ENCODE measurements at regions not wholly inside any gene's neighbourhood (a gene's known extent, or its start where the extent isn't known, plus 50 kb on each side); places are given as distances from the start of the nearest gene placed in this dataset.
"Not testable (repeated sequence)": the region's sequence is repeated elsewhere in the genome, so short reads cannot be mapped to it uniquely, and the experiment has no call there.

DNA sequence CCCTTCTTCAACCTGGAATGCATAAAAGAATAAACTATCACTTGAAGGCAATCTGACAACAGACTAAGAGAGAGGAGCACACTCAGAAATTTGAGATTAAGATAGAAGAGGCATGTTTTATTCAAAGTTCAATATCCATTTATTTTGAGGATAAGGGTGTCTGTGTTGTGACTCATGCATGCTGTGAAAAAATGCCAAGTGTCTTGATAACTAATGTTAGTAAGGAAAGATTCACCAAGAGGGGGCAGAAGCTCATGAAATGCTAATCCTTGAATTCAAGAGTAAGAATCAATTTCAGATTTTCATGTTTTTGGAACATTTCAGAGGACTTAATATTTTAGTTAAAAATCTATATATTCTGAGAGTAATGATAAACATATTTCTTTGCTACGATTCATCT is 94.0 kb downstream of the IFI44 start:
- DNase-seq (ENCODE audit: low read depth), result peak; percentile 44
- Histone ChIP-seq H3K9ac (ENCODE audit: low read length) (no peak overlapping the region), H3K4me1 (ENCODE audit: control insufficient read depth, insufficient read depth, low read length) (peaks cover 3% of the 10 kb centered on the region), H3K9me3 (ENCODE audit: control insufficient read depth, low read length) (no peaks in the 10 kb centered on the region), H3K27me3 (replicated peaks; ENCODE audit: control insufficient read depth, insufficient read depth, low read length) (no peaks in the 10 kb centered on the region), H3K36me3 (ENCODE audit: control insufficient read depth, insufficient read depth, low read length, severe bottlenecking) (no peaks in the 10 kb centered on the region), H3K4me3 (ENCODE audit: low read length) (no peak overlapping the region)

DNA sequence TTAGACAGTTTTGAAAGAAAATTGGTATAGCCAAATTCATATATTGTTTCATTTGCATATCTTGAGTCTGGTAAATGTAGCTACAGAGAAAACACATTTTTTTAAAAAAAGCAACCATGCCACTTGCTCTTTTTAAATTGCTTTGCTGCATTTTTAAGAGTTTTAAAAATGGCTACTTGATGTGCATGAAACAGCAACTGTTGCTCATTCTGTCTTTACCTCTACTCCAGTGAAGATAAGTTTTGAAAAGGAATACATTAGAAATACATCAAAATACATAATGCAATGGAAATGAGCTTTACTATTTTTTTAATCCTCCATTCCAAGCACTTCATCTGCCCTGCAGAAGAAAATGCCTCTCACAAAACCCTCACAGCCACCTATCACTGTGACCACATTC is 95.5 kb downstream of the IFI44 start:
- no peak for DNase-seq (ENCODE audit: low read depth)
- H3K27me3 ChIP-seq (replicated peaks; ENCODE audit: control insufficient read depth, insufficient read depth, low read length), result no peaks in the 10 kb centered on the region
- H3K9ac ChIP-seq (ENCODE audit: low read length), result no peak overlapping the region
- no peaks in the 10 kb centered on the region for H3K36me3 ChIP-seq (ENCODE audit: control insufficient read depth, insufficient read depth, low read length, severe bottlenecking)
- no peak overlapping the region for H3K4me3 ChIP-seq (ENCODE audit: low read length)
- no peaks in the 10 kb centered on the region for H3K9me3 ChIP-seq (ENCODE audit: control insufficient read depth, low read length)
- H3K4me1 ChIP-seq (ENCODE audit: control insufficient read depth, insufficient read depth, low read length), result peaks cover 3% of the 10 kb centered on the region

DNA sequence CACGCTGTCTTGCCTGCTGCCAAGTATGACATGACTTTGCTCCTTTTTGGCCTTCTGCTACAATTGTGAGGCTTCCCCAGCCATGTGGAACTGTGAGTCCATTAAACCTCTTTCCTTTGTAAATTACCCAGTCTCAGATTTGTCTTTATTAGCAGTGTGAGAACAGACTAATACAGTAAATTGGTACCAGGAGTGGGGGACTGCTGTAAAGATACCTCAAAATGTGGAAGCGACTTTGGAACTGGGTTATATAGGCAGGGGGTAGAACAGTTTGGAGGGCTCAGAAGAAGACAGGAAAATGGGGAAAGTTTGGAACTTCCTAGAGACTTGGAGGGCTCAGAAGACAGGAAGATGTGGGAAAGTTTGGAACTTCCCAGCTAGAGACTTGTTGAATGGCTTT is 104.0 kb downstream of the IFI44 start:
- not testable (repeated sequence) for DNase-seq (ENCODE audit: low read depth); H3K4me3 ChIP-seq (ENCODE audit: low read length); H3K27me3 ChIP-seq (replicated peaks; ENCODE audit: control insufficient read depth, insufficient read depth, low read length); H3K9ac ChIP-seq (ENCODE audit: low read length); H3K9me3 ChIP-seq (ENCODE audit: control insufficient read depth, low read length); H3K36me3 ChIP-seq (ENCODE audit: control insufficient read depth, insufficient read depth, low read length, severe bottlenecking); H3K4me1 ChIP-seq (ENCODE audit: control insufficient read depth, insufficient read depth, low read length)

DNA sequence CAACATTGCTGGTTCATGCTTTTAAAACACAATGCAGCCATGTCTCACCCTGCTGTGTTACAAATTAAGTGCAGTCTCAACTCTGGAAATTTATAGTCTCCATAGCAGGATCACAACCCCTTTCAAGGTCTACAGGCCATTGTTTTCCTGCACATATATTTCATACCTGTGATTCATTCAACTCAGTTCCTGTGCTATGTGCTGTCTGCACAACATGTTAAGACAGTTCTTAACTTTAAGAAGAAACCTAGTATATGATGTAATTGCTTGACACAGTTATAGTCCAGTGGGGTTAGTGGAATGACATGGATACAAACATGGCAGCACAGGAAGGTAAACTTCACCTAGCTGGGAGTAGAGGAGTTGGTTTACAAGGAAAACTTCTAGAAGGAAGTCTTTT is 106.4 kb downstream of the IFI44 start:
- DNase-seq (ENCODE audit: low read depth), result no peak
- no peaks in the 10 kb centered on the region for H3K36me3 ChIP-seq (ENCODE audit: control insufficient read depth, insufficient read depth, low read length, severe bottlenecking)
- H3K9me3 ChIP-seq (ENCODE audit: control insufficient read depth, low read length), result peaks cover 9% of the 10 kb centered on the region
- H3K9ac ChIP-seq (ENCODE audit: low read length), result no peak overlapping the region
- no peaks in the 10 kb centered on the region for H3K27me3 ChIP-seq (replicated peaks; ENCODE audit: control insufficient read depth, insufficient read depth, low read length)
- H3K4me1 ChIP-seq (ENCODE audit: control insufficient read depth, insufficient read depth, low read length), result no peaks in the 10 kb centered on the region
- H3K4me3 ChIP-seq (ENCODE audit: low read length), result no peak overlapping the region

DNA sequence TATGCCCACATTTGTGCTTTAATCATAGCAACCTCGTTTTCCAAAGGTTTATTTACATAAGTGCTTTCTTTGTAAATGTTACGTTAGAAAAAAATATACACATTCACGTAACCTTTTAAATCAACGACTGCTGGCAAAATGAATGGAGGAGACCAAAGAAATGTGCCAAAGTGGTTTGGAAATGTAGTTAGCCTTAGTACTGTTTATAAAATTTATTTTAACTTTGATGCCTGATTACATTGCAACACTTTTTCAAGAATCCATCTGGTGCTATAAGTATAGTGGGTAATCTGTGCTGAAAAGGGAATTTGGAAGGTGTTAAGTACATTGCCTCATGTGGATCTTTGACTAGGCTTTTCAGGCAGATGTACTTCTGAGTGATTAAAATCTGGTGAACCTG is 108.9 kb downstream of the IFI44 start:
- no peaks in the 10 kb centered on the region for H3K4me1 ChIP-seq (ENCODE audit: control insufficient read depth, insufficient read depth, low read length)
- DNase-seq (ENCODE audit: low read depth), result no peak
- no peaks in the 10 kb centered on the region for H3K27me3 ChIP-seq (replicated peaks; ENCODE audit: control insufficient read depth, insufficient read depth, low read length)
- H3K9ac ChIP-seq (ENCODE audit: low read length), result no peak overlapping the region
- no peak overlapping the region for H3K4me3 ChIP-seq (ENCODE audit: low read length)
- no peaks in the 10 kb centered on the region for H3K36me3 ChIP-seq (ENCODE audit: control insufficient read depth, insufficient read depth, low read length, severe bottlenecking)
- peaks cover 7% of the 10 kb centered on the region for H3K9me3 ChIP-seq (ENCODE audit: control insufficient read depth, low read length)

DNA sequence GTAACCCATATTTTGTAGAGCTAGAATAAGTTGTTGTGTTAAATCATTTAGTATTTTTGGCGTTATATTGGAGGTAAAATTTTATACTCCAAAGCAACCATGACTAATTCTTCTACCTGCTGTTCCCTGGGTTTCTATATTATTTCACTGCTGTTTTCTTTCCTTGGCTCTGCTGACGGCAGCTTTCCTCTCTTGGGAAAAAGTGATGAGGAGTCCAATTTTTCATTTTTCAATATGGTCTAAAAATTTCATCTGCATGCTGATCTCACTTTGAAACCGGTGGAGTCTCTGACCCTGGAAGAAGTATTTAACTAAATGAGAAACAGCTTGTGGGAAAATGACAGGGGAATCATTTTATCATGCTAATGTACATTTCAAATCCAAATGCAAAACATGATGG is 110.2 kb downstream of the IFI44 start:
- no peaks in the 10 kb centered on the region for H3K27me3 ChIP-seq (replicated peaks; ENCODE audit: control insufficient read depth, insufficient read depth, low read length)
- no peaks in the 10 kb centered on the region for H3K36me3 ChIP-seq (ENCODE audit: control insufficient read depth, insufficient read depth, low read length, severe bottlenecking)
- H3K9me3 ChIP-seq (ENCODE audit: control insufficient read depth, low read length), result peaks cover under 1% of the 10 kb centered on the region
- no peak overlapping the region for H3K4me3 ChIP-seq (ENCODE audit: low read length)
- H3K4me1 ChIP-seq (ENCODE audit: control insufficient read depth, insufficient read depth, low read length), result no peaks in the 10 kb centered on the region
- no peak overlapping the region for H3K9ac ChIP-seq (ENCODE audit: low read length)
- no peak for DNase-seq (ENCODE audit: low read depth)

DNA sequence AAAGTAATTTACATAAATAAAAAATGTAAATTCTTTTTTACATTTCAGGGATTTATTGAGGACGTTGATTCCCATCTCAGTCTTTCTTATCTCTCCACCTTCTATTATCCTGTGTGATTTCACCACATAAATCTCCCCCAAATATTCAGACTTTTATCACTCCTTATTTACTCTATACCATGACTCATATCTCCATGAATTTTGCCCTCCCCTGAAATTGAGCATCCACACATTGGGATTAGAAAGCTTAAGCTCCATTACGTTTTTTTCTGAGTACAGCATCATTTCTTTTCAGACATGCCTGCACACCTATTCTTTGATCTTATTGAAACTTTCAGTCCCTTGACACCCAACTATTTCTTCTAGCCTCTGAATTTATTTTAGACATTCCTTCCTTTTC is 111.2 kb downstream of the IFI44 start:
- H3K27me3 ChIP-seq (replicated peaks; ENCODE audit: control insufficient read depth, insufficient read depth, low read length), result no peaks in the 10 kb centered on the region
- H3K9ac ChIP-seq (ENCODE audit: low read length), result no peak overlapping the region
- H3K9me3 ChIP-seq (ENCODE audit: control insufficient read depth, low read length), result peaks cover 11% of the 10 kb centered on the region
- H3K36me3 ChIP-seq (ENCODE audit: control insufficient read depth, insufficient read depth, low read length, severe bottlenecking), result no peaks in the 10 kb centered on the region
- no peak overlapping the region for H3K4me3 ChIP-seq (ENCODE audit: low read length)
- peak; percentile 2 for DNase-seq (ENCODE audit: low read depth)
- H3K4me1 ChIP-seq (ENCODE audit: control insufficient read depth, insufficient read depth, low read length), result no peaks in the 10 kb centered on the region

DNA sequence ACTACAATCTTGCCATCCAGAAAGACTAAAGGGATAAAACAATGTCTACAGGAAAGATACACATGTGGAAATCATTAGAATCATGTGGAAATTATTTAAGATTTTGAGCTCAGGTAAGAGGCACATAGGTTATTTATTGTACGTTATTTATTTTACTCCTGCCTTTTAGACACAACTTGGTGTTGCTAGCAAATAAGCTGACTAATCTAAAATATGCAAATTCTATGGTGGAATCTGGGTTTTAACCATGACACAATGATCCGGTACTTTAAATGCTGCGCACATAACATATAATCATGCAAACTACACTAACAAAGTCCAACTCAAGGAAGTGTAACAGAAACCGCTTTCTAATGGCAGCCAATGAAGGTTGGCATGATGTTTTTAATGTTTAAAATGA is 112.5 kb downstream of the IFI44 start:
- Histone ChIP-seq H3K4me3 (ENCODE audit: low read length) (no peak overlapping the region), H3K27me3 (replicated peaks; ENCODE audit: control insufficient read depth, insufficient read depth, low read length) (no peaks in the 10 kb centered on the region), H3K36me3 (ENCODE audit: control insufficient read depth, insufficient read depth, low read length, severe bottlenecking) (no peaks in the 10 kb centered on the region), H3K9ac (ENCODE audit: low read length) (no peak overlapping the region), H3K4me1 (ENCODE audit: control insufficient read depth, insufficient read depth, low read length) (no peaks in the 10 kb centered on the region), H3K9me3 (ENCODE audit: control insufficient read depth, low read length) (peaks cover 13% of the 10 kb centered on the region)
- no peak for DNase-seq (ENCODE audit: low read depth)

DNA sequence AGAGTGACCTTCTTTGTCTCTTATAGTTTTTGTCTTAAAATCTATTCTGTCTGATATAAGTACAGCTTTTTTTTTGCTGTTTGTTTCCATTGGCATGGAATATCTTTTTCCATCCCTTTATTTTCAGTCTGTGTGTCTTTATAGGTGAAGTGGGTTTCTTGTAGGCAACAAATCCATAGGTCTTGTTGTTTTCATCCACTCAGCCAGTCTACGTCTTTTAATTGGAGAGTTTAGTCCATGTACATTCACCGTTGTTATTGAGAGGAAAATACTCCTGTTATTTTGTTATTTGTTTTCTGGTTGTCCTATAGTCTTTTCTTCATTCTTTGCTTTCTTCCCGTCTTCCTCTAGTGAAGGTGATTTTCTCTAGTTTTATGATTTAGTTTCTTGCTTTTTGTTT is 115.9 kb downstream of the IFI44 start:
- DNase-seq (ENCODE audit: low read depth), result no peak
- H3K9me3 ChIP-seq (ENCODE audit: control insufficient read depth, low read length), result peaks cover 13% of the 10 kb centered on the region
- no peak overlapping the region for H3K4me3 ChIP-seq (ENCODE audit: low read length)
- no peak overlapping the region for H3K9ac ChIP-seq (ENCODE audit: low read length)
- H3K4me1 ChIP-seq (ENCODE audit: control insufficient read depth, insufficient read depth, low read length), result no peaks in the 10 kb centered on the region
- no peaks in the 10 kb centered on the region for H3K36me3 ChIP-seq (ENCODE audit: control insufficient read depth, insufficient read depth, low read length, severe bottlenecking)
- no peaks in the 10 kb centered on the region for H3K27me3 ChIP-seq (replicated peaks; ENCODE audit: control insufficient read depth, insufficient read depth, low read length)

DNA sequence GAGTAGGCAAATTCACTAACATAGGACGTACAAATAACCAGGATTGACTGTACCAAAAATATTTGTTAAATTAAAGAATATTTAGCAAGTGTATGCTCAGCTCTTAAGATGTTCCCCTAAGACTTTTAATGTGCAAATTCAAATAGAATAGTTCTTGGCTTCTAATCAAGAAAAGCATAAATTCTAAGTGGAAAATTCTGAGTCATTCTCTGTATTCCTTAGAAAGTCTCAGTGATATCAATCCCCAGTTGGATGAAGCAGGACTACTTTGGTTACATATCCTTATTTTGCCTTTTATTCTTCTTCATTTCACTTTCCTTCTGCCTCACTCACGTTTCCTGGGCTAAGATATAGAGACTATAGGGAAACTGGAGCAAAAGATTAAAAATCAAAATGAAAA is 130.2 kb downstream of the IFI44 start:
- Histone ChIP-seq H3K9ac (ENCODE audit: low read length) (no peak overlapping the region), H3K9me3 (ENCODE audit: control insufficient read depth, low read length) (no peaks in the 10 kb centered on the region), H3K4me3 (ENCODE audit: low read length) (no peak overlapping the region), H3K4me1 (ENCODE audit: control insufficient read depth, insufficient read depth, low read length) (peaks cover 3% of the 10 kb centered on the region), H3K36me3 (ENCODE audit: control insufficient read depth, insufficient read depth, low read length, severe bottlenecking) (no peaks in the 10 kb centered on the region), H3K27me3 (replicated peaks; ENCODE audit: control insufficient read depth, insufficient read depth, low read length) (no peaks in the 10 kb centered on the region)
- peak; percentile 62 for DNase-seq (ENCODE audit: low read depth)

DNA sequence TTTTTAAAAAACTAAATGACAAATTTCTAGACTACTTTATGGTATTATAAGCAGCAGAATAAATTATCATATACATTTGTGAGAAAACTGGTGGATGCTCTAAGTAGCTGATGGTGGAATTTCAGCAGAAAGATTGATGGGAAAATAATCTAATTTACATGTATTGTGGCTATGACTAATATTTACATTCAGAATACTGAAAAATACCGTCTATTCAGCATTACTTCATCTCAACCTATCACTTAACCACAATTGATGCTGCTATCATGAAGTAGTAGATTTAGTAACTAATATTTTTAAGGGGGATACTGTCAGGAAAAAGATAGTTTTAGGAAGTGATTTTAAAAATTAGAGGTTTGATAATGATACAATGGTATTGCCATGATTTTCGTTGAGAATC is 137.9 kb downstream of the IFI44 start:
- H3K4me3 ChIP-seq (ENCODE audit: low read length), result no peak overlapping the region
- no peak overlapping the region for H3K9ac ChIP-seq (ENCODE audit: low read length)
- no peaks in the 10 kb centered on the region for H3K36me3 ChIP-seq (ENCODE audit: control insufficient read depth, insufficient read depth, low read length, severe bottlenecking)
- no peaks in the 10 kb centered on the region for H3K4me1 ChIP-seq (ENCODE audit: control insufficient read depth, insufficient read depth, low read length)
- peaks cover 15% of the 10 kb centered on the region for H3K9me3 ChIP-seq (ENCODE audit: control insufficient read depth, low read length)
- H3K27me3 ChIP-seq (replicated peaks; ENCODE audit: control insufficient read depth, insufficient read depth, low read length), result no peaks in the 10 kb centered on the region
- no peak for DNase-seq (ENCODE audit: low read depth)

DNA sequence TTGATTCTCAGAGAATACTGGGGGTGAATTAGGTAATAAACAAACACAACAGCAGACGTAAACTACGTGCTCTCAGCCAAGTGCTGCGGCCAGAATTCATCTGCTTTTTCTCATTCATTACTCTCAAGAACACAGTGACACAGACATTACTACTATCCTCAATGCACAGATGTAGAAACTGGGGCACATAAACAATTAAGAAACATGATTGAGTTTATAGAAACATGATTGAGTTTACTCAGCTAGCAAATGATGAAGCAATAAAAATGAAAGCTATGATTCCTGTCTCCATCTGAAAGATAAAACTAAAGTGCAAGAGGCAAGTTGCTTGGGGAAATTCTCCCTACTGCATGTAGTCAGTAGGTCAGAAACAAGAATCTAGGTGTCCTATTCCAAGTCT is 140.5 kb downstream of the IFI44 start:
- Histone ChIP-seq H3K9me3 (ENCODE audit: control insufficient read depth, low read length) (peaks cover 15% of the 10 kb centered on the region), H3K9ac (ENCODE audit: low read length) (no peak overlapping the region), H3K36me3 (ENCODE audit: control insufficient read depth, insufficient read depth, low read length, severe bottlenecking) (no peaks in the 10 kb centered on the region), H3K27me3 (replicated peaks; ENCODE audit: control insufficient read depth, insufficient read depth, low read length) (no peaks in the 10 kb centered on the region), H3K4me1 (ENCODE audit: control insufficient read depth, insufficient read depth, low read length) (no peaks in the 10 kb centered on the region), H3K4me3 (ENCODE audit: low read length) (no peak overlapping the region)
- peak; percentile 7 for DNase-seq (ENCODE audit: low read depth)
